IPS-20b (cell line): ENCODE measurements at regions not wholly inside any gene's neighbourhood (a gene's known extent, or its start where the extent isn't known, plus 50 kb on each side); places are given as distances from the start of the nearest gene placed in this dataset.

Source experiments
- H3K27ac ChIP-seq: one replicate; pipeline ENCODE4 v1.5.1; 2013; ENCODE audit warnings: low read length
- H3K27me3 ChIP-seq: 2 replicates; pipeline ENCODE4 v1.6.1; 2013; ENCODE audit warnings: mild to moderate bottlenecking, low read length, inconsistent platforms; ENCODE audit not compliant: insufficient read depth
- H3K36me3 ChIP-seq: 2 replicates; pipeline ENCODE4 v1.6.1; 2013; ENCODE audit warnings: low read depth, mild to moderate bottlenecking, inconsistent platforms, low read length, moderate library complexity; ENCODE audit not compliant: insufficient read depth
- H3K4me1 ChIP-seq: 2 replicates; pipeline ENCODE4 v1.6.1; 2013; ENCODE audit warnings: mild to moderate bottlenecking, control low read depth, inconsistent platforms, low read length, moderate library complexity; ENCODE audit not compliant: insufficient read depth
- H3K4me3 ChIP-seq: 2 replicates; pipeline ENCODE4 v1.5.1; 2013; ENCODE audit warnings: mild to moderate bottlenecking, low read length, inconsistent platforms
- H3K9ac ChIP-seq: 2 replicates; pipeline ENCODE4 v1.6.1; 2013; ENCODE audit warnings: low read depth, mild to moderate bottlenecking, inconsistent platforms, low read length, moderate library complexity
- H3K9me3 ChIP-seq: 2 replicates; pipeline ENCODE4 v1.6.1; 2013; ENCODE audit warnings: mild to moderate bottlenecking, low read depth, low read length, inconsistent platforms; ENCODE audit not compliant: insufficient read depth

GRCh38 chr2:5367321-5367720, 324.9 kb upstream of the SOX11 start:
- no peak overlapping the region for H3K27ac ChIP-seq
- H3K9me3 ChIP-seq: no peaks in the 10 kb centered on the region
- H3K9ac ChIP-seq: no peak overlapping the region
- H3K36me3 ChIP-seq: no peaks in the 10 kb centered on the region
- H3K4me3 ChIP-seq: no peak overlapping the region
- H3K4me1 ChIP-seq: peaks cover 9% of the 10 kb centered on the region; the same call in 1 of the 2 replicates
- H3K27me3 ChIP-seq: no peaks in the 10 kb centered on the region

DNA sequence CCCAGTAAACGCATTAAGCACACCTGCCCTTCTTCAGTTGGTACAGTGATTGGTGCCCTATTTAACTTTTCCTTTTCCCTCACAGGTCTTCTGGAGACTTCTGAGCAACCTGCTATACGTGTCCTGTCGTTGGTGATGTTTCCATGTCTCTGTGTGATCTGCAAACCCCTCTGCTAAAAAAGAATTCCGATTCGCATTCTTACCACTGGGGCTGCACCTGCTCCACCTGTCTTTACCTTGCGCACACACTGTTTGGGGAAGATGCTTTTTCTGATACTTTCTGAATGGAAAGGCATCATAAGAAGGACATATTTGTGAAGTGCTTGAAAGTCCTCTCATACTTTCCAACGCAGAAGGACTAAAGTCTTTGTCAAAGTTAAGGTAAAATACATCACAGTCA, 323.9 kb upstream of the SOX11 start:
- Histone ChIP-seq H3K27ac (no peak overlapping the region), H3K9me3 (no peaks in the 10 kb centered on the region), H3K36me3 (no peaks in the 10 kb centered on the region), H3K9ac (no peak overlapping the region), H3K4me1 (peaks cover 14% of the 10 kb centered on the region; the same call in 1 of the 2 replicates), H3K4me3 (no peak overlapping the region), H3K27me3 (no peaks in the 10 kb centered on the region)

DNA sequence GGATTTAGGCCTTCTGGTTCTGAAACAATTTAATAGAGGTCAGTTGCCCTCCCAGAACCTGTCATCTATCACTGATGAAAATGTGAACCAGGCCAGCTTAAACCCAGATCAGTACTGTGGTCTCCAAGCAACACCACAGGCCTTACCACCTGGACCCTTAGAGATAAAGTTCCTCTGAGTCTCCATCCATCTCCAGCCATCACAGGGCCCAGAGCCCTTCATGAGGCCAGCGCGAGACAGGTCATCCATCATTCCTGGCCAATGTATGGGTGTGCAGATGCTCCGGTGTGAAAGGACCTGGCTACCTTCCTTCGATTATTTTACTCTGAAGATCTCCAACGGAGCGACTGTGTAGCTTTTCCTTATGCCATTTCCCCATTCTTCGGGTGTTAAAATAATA, 322.7 kb upstream of the SOX11 start:
- Histone ChIP-seq H3K27ac (no peak overlapping the region), H3K9ac (no peak overlapping the region), H3K9me3 (no peaks in the 10 kb centered on the region), H3K4me1 (peaks cover 24% of the 10 kb centered on the region; the same call in 1 of the 2 replicates), H3K27me3 (no peaks in the 10 kb centered on the region), H3K36me3 (no peaks in the 10 kb centered on the region), H3K4me3 (no peak overlapping the region)

- Histone ChIP-seq H3K27ac (no peak overlapping the region), H3K4me3 (no peak overlapping the region), H3K9ac (no peak overlapping the region), H3K27me3 (no peaks in the 10 kb centered on the region), H3K36me3 (no peaks in the 10 kb centered on the region), H3K9me3 (no peaks in the 10 kb centered on the region), H3K4me1 (peaks cover 31% of the 10 kb centered on the region; the same call in 1 of the 2 replicates)
Observed at GRCh38 chr2:5370158-5370557, 322.0 kb upstream of the SOX11 start.

DNA sequence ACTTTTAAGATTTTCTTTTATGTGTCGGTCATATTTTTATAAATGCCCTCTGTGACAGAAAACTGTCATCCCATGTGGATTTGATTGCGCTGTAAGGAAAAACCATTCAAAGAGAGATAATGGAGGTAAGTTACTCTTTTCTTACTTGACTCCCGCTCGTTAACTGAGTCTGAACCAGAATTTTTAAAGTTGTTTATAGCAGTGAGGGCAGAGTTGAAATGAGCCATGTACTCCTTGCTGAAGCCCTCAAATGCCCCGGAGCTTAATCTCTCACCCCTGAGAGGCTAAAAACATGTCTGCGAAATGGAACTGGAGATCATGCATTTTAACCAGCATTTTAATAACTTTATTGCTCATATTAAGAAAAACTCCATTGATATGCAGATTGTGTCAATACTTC, 320.0 kb upstream of the SOX11 start:
- H3K27ac ChIP-seq: no peak overlapping the region
- peaks cover 32% of the 10 kb centered on the region; the same call in 1 of the 2 replicates for H3K4me1 ChIP-seq
- H3K4me3 ChIP-seq: peak overlapping the region; percentile 58; the same call in 1 of the 2 replicates
- H3K9ac ChIP-seq: peak overlapping the region; percentile 70; the same call in 1 of the 2 replicates
- H3K27me3 ChIP-seq: no peaks in the 10 kb centered on the region
- no peaks in the 10 kb centered on the region for H3K9me3 ChIP-seq
- no peaks in the 10 kb centered on the region for H3K36me3 ChIP-seq

GRCh38 chr2:5373200-5373599, 319.0 kb upstream of the SOX11 start:
- Histone ChIP-seq H3K9ac (peak overlapping the region; percentile 70; the same call in 1 of the 2 replicates), H3K9me3 (no peaks in the 10 kb centered on the region), H3K27ac (peak overlapping the region; percentile 15), H3K36me3 (no peaks in the 10 kb centered on the region), H3K27me3 (no peaks in the 10 kb centered on the region), H3K4me3 (peak overlapping the region; percentile 58), H3K4me1 (peaks cover 32% of the 10 kb centered on the region; the same call in 1 of the 2 replicates)

DNA sequence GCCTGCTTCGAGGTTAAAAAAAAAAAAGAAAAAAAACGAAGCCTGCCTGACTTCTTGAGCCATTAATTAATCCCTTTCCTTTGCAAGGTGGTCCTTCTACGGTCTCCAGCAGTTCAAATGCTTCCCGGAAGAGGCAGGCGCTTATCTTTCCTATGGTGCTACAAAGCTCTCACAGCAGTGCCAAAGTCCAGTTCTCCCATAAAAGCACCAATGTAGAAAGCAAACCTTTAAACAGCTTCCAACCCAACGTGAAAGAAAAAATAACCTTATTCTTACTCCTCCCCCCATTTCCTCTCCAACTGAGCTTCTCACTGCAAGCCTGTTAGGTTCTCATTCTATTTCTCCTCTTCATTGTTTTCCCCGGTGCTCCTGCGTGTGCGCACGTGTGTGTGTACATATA, 317.4 kb upstream of the SOX11 start:
- no peak overlapping the region for H3K4me3 ChIP-seq
- no peaks in the 10 kb centered on the region for H3K27me3 ChIP-seq
- H3K9me3 ChIP-seq: no peaks in the 10 kb centered on the region
- H3K9ac ChIP-seq: no peak overlapping the region
- no peak overlapping the region for H3K27ac ChIP-seq
- H3K4me1 ChIP-seq: peaks cover 32% of the 10 kb centered on the region; the same call in 1 of the 2 replicates
- no peaks in the 10 kb centered on the region for H3K36me3 ChIP-seq

- H3K36me3 ChIP-seq: no peaks in the 10 kb centered on the region
- no peaks in the 10 kb centered on the region for H3K9me3 ChIP-seq
- no peak overlapping the region for H3K9ac ChIP-seq
- no peak overlapping the region for H3K27ac ChIP-seq
- peaks cover 24% of the 10 kb centered on the region; the same call in 1 of the 2 replicates for H3K4me1 ChIP-seq
- no peak overlapping the region for H3K4me3 ChIP-seq
- H3K27me3 ChIP-seq: no peaks in the 10 kb centered on the region
Observed at GRCh38 chr2:5377323-5377722, 314.9 kb upstream of the SOX11 start.

- Histone ChIP-seq H3K27me3 (no peaks in the 10 kb centered on the region), H3K4me1 (peaks cover 5% of the 10 kb centered on the region; the same call in 1 of the 2 replicates), H3K36me3 (no peaks in the 10 kb centered on the region), H3K4me3 (no peak overlapping the region), H3K9ac (no peak overlapping the region), H3K9me3 (no peaks in the 10 kb centered on the region), H3K27ac (no peak overlapping the region)
Observed at GRCh38 chr2:5379811-5380210, 312.4 kb upstream of the SOX11 start.

DNA sequence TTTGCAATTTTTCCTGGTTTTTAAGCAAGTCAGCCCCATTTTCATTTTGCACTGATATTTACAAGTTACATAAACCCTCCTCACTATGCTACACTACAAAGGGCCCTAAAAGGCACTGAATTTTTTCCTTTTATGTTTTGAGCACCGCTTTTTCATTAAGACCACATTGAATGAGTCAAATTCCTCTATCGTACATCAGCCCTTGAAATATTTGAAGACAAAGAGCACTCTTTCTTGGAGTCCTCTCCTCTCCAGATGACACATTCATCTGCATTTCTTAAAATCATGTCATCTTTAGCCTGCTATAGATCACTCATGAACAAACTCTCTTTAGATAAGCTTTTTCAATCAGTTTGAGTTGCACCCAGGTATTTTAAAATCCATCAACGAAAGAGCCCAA, 306.6 kb upstream of the SOX11 start:
- H3K27ac ChIP-seq: no peak overlapping the region
- 0 out of 2 replicates have a peak, but pooled peaks cover 2% of the 10 kb centered on the region for H3K4me1 ChIP-seq
- no peak overlapping the region for H3K4me3 ChIP-seq
- no peak overlapping the region for H3K9ac ChIP-seq
- no peaks in the 10 kb centered on the region for H3K27me3 ChIP-seq
- no peaks in the 10 kb centered on the region for H3K36me3 ChIP-seq
- H3K9me3 ChIP-seq: no peaks in the 10 kb centered on the region

DNA sequence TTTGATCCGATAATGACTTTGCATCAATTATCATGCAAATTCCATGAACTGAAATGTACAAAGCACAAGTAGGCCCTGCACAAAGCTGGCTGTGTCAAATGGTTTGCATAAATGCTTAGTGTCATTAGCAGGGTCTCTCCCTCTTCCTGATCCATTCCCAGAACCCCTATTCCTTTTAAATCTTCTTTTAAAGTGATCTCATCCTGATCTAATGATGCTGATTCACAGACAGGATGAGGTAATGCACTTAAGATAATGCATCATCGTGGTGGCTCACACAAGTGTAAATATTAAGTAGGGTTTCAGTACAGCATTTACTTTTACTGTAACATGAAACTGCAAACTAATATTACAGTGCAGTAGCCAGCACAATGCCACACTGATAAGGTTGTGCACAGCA, 304.8 kb upstream of the SOX11 start:
- no peaks in the 10 kb centered on the region for H3K27me3 ChIP-seq
- H3K36me3 ChIP-seq: no peaks in the 10 kb centered on the region
- H3K4me3 ChIP-seq: no peak overlapping the region
- H3K27ac ChIP-seq: no peak overlapping the region
- 0 out of 2 replicates have a peak, but pooled peaks cover 2% of the 10 kb centered on the region for H3K4me1 ChIP-seq
- no peaks in the 10 kb centered on the region for H3K9me3 ChIP-seq
- H3K9ac ChIP-seq: no peak overlapping the region

- Histone ChIP-seq H3K4me1 (0 out of 2 replicates have a peak, but pooled peaks cover 2% of the 10 kb centered on the region), H3K4me3 (no peak overlapping the region), H3K9ac (no peak overlapping the region), H3K27me3 (no peaks in the 10 kb centered on the region), H3K36me3 (no peaks in the 10 kb centered on the region), H3K27ac (no peak overlapping the region), H3K9me3 (no peaks in the 10 kb centered on the region)
Observed at GRCh38 chr2:5389740-5390139, 302.4 kb upstream of the SOX11 start.
